ENCODE measurements at regions not wholly inside any gene's neighbourhood (a gene's known extent, or its start where the extent isn't known, plus 50 kb on each side); places are given as distances from the start of the nearest gene placed in this dataset.

DNA sequence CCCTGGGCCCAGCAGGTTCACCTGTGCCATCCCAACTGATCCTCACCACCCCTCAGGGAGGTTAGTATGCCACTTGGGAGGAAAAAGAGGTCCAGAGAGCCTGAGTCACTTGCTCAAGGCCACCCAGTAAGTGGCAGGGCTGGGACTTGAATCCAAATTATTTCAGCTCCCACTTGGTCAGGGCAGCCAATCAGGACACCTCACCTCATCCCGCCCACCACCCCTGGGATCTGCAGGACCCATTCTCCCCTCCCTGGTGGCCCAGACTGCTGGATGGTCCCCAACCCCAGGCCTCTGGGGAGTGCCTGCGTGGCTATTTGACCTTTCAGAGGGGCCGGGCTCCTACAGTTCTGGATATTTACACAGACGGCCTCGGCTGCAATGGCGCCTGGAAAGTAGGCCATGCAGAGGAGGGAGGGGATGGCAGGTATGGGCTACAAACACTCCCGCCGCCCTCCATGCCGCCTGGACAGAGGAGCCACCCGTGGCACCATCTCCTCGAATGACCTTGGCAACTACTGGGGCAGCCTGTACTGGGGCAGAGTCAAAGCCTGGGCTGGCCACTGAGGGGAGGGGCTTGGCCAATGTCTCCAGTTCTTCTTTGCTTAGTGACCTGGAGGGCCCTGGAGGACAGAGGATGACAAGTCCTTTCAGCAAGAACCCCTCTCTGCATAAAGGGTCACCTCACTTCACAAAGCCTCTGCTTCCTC is 153.6 kb upstream of the LINGO1 start:
- TF ChIP-seq, protein P1, sequence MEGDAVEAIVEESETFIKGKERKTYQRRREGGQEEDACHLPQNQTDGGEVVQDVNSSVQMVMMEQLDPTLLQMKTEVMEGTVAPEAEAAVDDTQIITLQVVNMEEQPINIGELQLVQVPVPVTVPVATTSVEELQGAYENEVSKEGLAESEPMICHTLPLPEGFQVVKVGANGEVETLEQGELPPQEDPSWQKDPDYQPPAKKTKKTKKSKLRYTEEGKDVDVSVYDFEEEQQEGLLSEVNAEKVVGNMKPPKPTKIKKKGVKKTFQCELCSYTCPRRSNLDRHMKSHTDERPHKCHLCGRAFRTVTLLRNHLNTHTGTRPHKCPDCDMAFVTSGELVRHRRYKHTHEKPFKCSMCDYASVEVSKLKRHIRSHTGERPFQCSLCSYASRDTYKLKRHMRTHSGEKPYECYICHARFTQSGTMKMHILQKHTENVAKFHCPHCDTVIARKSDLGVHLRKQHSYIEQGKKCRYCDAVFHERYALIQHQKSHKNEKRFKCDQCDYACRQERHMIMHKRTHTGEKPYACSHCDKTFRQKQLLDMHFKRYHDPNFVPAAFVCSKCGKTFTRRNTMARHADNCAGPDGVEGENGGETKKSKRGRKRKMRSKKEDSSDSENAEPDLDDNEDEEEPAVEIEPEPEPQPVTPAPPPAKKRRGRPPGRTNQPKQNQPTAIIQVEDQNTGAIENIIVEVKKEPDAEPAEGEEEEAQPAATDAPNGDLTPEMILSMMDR (IDR thresholded peaks at IDR 0.05; ENCODE audit: insufficient read depth, low read length, poor library complexity, severe bottlenecking) = no peak
- DNase-seq (ENCODE audit: low read depth) = no peak
- Histone ChIP-seq H3K36me3 (ENCODE audit: control insufficient read depth, insufficient read depth, low read length) (no peaks in the 10 kb centered on the region), H3K27me3 (ENCODE audit: control insufficient read depth, insufficient read depth, low read length) (peaks cover 14% of the 10 kb centered on the region), H3K4me3 (ENCODE audit: low read depth, low read length) (no peak overlapping the region)

DNA sequence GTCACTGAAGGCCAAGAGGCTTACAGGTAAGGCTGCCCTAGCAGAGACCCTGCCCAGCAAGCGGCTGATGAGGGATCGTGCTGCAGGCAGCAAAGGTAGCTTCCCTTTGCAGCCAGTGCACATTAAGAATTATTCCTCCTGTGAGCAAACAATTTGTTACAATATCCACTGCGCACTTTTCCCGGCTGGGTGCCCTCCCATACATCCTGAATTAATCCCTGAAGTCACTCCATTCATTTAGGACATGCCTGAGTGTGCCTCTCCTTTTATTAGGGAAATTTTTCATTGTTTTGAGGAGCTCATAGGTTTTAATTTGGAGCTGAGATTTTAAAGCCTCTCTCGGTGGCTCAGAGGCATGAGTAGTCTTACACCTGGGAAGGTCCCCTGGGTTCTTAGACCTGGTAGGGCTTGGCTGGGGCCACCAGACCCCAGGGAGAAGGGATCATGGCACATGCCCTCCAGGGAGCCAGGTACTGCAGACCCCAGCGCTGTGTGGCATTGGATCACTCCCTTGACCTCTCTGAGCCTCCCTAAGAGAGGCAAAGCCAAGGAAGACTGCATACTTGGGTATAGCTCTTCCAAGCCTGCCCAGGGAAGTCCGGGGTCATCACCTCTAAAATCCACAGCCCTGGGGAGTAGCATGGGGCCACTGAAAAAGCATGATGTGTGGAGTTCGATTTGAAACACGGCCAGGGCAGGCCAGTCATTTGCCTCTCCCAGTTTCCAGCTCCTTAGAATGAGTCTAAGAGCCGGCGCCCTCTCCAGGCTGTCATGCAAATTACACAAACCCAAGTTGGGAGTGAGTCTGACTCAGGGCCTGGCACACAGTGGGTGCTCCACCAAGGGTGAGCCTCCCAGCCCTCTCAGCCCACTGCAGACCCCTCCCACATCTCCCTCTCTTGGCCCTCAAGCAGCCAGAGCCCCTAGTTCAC is 151.9 kb upstream of the LINGO1 start:
- H3K4me3 ChIP-seq (ENCODE audit: low read depth, low read length) = no peak overlapping the region
- no peak for DNase-seq (ENCODE audit: low read depth)
- H3K36me3 ChIP-seq (ENCODE audit: control insufficient read depth, insufficient read depth, low read length) = no peaks in the 10 kb centered on the region
- TF ChIP-seq, protein P1 (IDR thresholded peaks at IDR 0.05; ENCODE audit: insufficient read depth, low read length, poor library complexity, severe bottlenecking) = peak; percentile 25
- peaks cover 14% of the 10 kb centered on the region for H3K27me3 ChIP-seq (ENCODE audit: control insufficient read depth, insufficient read depth, low read length)

GRCh38 chr15:77783636-77784035 is 150.9 kb upstream of the LINGO1 start:
- TF ChIP-seq, protein P1 (IDR thresholded peaks at IDR 0.05; ENCODE audit: insufficient read depth, low read length, poor library complexity, severe bottlenecking) = no peak
- DNase-seq (ENCODE audit: low read depth) = no peak
- Histone ChIP-seq H3K27me3 (ENCODE audit: control insufficient read depth, insufficient read depth, low read length) (peaks cover 13% of the 10 kb centered on the region), H3K4me3 (ENCODE audit: low read depth, low read length) (no peak overlapping the region), H3K36me3 (ENCODE audit: control insufficient read depth, insufficient read depth, low read length) (no peaks in the 10 kb centered on the region)

DNA sequence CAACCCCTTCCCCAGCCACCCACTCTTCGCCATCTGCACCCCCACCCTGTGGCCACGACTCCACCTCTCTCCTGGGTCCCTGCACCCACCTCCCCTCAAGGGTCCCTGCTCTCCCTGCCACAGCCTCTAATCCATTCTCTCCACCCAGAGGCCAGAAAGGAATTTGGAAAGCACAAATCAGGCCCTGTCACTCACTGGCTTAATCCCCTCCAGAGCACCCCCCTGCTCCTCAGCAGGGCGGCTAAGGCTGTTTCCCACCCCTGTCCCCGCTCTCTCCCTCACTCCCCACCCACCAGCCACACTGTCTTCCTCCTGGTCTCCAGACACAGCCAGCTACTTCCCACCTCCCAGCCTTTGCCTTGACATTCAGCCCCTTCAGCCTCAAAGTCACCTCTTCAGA is 150.0 kb upstream of the LINGO1 start:
- Histone ChIP-seq H3K27me3 (ENCODE audit: control insufficient read depth, insufficient read depth, low read length) (peaks cover 12% of the 10 kb centered on the region), H3K4me3 (ENCODE audit: low read depth, low read length) (no peak overlapping the region), H3K36me3 (ENCODE audit: control insufficient read depth, insufficient read depth, low read length) (no peaks in the 10 kb centered on the region)
- TF ChIP-seq, protein P1 (IDR thresholded peaks at IDR 0.05; ENCODE audit: insufficient read depth, low read length, poor library complexity, severe bottlenecking) = no peak
- no peak for DNase-seq (ENCODE audit: low read depth)

DNA sequence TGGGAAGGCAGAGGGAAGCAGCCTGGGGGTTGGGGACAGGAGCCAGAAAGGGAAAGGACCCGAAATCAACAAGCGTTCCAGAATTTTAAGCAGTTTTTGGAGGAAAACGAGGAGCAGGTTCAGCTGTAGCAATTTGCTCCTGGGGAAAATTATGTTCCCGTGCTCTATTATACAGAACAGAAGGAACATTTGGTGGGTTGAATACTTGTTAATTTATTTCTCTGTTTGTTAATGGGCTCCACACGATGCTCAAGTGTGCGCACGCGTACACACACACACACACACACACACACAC is 149.2 kb upstream of the LINGO1 start:
- H3K27me3 ChIP-seq (ENCODE audit: control insufficient read depth, insufficient read depth, low read length) = peaks cover 12% of the 10 kb centered on the region
- H3K36me3 ChIP-seq (ENCODE audit: control insufficient read depth, insufficient read depth, low read length) = no peaks in the 10 kb centered on the region
- no peak for DNase-seq (ENCODE audit: low read depth)
- TF ChIP-seq, protein P1 (IDR thresholded peaks at IDR 0.05; ENCODE audit: insufficient read depth, low read length, poor library complexity, severe bottlenecking) = no peak
- no peak overlapping the region for H3K4me3 ChIP-seq (ENCODE audit: low read depth, low read length)
